G401 (cell line): ENCODE measurements at regions not wholly inside any gene's neighbourhood (a gene's known extent, or its start where the extent isn't known, plus 50 kb on each side); places are given as distances from the start of the nearest gene placed in this dataset.
"Not testable (repeated sequence)": the region's sequence is repeated elsewhere in the genome, so short reads cannot be mapped to it uniquely, and the experiment has no call there.

Experiments used
- DNase-seq: peaks from one replicate; pipeline ENCODE4 v3.0.0-alpha.2; 2015; ENCODE audit warnings: low spot score
- in situ Hi-C: cut with HindIII; loops from 2 replicates; pipeline ENCODE4 v1.10.0; 2016; ENCODE audit warnings: low sequenced_read_pairs, mixed read lengths

DNA sequence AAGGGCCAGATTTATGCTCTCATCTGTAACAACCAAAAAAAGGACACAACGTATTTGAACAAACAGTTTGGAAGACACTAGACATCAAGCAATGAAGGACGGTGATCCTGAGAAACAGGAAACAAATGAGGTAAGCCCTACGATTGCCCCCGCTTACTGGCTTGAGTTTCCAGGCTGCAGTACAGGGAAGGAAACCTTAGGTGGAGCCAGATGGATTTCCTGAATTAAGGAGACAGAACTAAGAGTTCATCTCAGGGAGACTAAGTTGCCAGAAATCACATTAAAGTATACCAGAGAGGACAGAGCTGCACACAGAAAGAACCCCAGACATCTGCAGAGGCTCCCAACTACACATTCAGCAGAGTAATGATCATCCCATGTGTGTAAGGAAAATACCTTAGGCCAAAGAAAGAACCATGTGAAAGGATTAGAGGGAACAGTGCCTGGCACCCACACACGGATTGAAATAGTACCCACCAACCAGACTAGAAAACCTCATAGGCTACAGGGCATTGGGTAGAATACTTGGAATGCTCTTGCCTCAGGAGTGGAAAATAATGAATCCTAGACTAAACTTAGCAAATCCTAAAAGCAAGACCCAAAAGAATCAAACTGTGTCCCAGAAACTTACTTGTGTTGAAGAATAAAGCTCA is 99.3 kb upstream of the NIPBL start:
- DNase-seq, result peak; percentile 19
- in situ Hi-C loops, result no loop called here

DNA sequence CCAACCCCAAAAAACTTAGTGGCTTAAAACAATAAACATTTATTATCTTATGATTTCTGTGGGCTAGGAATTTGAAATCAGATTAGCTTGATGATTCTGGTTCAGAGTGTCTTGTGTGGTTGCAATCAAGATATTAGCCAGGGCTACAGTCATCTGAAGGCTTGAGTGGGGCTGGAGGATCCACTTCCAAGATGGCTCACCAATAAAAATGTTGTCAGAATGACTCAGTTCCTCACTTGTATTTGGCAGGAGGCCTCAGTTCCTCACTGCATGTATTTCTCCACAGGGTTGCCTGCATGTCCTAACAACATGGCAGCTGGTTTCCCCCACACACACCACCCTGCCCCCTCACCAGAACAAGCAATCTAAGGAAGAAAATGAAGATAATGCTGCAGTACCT is 98.2 kb upstream of the NIPBL start:
- in situ Hi-C loops, result no loop called here
- DNase-seq, result no peak

DNA sequence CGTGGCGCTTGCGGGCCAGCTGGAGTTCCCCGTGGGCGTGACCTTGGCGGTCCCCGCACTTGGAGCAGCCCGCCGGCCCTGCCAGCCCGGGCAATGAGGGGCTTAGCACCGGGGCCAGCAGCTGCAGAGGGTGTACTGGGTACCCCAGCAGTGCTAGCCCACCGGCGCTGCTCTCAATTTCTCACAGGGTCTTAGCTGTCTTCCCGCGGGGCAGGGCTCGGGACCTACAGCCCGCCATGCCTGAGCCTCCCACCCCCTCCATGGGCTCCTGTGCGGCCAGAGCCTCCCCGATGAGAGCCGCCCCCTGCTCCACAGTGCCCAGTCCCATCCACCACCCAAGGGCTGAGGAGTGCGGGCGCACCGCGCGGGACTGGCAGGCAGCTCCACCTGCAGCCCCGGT is 94.0 kb upstream of the NIPBL start:
- in situ Hi-C loops, DNase-seq: not testable (repeated sequence)

DNA sequence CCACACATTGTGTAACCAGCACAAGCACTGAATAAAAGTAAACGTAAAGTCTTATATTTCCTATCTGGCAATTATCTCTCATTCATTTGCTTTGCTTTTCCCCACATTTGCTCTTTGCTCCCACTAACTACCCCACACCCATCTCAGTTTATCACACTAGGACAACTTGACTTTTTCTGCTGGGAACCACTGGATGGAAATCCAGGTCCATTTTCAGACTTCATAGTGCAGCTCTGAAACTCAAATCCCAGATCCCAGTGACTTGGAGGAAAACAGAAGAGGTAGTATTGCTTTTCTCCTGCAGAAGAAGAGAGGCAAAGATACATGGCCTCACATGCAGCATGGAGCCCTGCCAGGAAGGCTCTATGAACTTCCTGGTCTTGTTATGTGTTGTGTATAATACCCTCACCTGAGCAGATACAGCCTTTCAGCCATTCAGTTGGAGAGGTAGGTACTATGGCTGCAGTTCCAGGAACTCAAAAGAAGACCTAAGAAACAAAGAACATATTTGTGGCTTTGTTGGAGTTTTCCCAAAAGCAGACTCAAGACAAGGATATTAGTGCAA is 90.0 kb upstream of the NIPBL start:
- in situ Hi-C loops, result no loop called here
- no peak for DNase-seq

DNA sequence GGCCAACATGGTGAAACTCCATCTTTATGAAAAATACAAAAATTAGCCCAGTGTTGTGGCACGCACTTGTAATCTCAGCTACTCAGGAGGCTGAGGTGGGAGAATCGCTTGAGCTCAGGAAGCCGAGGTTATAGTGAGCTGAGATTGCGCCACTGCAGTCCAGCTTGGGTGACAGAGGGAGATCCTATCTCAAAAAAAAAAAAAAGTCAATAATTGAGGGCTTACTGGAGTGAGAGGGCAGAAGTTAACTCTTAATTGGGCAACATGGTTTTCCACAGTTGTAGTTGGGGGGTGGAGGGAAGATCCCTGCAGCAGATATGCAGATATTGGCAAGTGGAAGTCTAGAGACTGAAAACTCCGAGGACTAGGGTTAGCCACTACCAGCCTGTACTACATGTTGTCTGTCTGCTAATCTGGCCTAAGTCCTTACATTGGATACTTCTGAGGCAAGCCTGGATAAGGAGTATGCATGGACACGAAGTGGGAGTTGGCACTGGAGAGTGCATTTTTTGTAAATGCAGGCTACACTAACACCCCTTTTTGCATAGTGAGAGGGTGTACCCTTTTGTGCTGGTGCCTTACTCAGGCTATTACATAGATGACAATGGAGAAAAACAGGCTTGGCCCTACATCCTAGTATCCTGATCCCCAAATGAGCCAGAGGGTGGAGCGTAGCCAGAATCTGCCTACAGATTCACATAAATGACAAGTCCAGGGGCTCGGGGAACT is 89.0 kb upstream of the NIPBL start:
- no peak for DNase-seq
- in situ Hi-C loops, result no loop called here

DNA sequence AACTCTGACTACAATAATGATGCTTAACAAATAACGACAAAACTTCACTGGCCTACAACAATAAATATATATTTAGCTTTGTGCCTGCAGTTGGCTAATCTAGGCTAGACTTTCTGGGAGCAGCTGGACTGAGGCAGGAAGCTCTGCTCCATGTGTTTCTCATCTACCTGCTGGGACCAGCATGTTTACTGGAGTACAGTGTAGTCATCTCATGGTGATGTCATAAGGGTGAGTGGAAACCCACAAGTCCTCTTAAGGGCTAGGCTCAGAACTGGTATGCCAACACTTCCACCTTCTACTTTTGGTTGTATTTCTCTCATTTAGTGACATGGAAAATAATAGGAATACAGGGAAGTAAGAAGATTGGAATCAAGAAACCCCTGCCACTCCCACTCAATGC is 85.7 kb upstream of the NIPBL start:
- in situ Hi-C loops, result no loop called here
- DNase-seq, result no peak

DNA sequence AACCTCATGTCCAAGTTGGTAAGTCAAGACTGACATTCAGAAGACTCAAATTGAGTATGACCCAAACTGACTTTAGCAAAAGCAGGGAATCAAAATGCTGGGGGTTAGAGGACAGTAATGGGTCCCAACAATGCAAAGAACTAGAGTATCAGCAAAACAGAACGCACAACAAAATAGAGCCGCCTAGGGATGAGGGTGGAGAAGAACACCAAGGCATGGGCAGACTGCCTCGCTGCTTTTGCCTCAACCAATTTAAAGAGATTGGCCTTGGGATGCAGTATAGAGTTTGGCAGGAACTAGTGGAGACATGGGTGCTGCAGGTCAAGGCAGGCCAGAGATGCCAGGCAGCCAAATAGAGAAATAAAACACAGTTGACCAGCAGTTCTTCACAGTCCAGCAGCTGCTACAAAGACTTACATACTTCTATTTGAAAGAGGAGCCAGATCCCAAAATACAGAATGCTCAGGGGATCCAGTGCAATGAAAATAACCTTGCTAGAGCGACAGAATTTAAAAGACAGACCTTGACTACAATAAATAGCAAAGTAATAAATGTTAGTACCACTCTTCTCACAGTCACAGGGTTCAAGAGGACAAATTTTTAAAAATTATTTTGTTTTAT is 83.9 kb upstream of the NIPBL start:
- no peak for DNase-seq
- in situ Hi-C loops, result no loop called here

DNA sequence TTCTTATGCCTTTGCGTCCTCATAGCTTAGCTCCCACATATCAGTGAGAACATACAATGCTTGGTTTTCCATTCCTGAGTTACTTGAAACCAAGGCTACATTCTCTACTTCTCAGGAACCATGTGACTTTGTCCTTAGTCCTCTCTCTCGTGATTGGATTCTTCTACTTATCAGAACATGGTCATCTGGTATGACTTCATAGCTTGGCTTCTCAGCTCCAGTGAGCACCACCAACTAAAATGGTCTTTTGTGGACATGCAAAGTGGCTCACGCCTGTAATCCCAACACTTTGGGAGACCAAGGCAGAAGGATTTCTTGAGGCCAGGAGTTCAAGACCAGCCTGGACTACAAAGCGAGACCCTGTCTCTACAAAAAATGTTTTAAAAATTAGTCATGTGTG is 81.2 kb upstream of the NIPBL start:
- in situ Hi-C loops, result no loop called here
- DNase-seq, result no peak

DNA sequence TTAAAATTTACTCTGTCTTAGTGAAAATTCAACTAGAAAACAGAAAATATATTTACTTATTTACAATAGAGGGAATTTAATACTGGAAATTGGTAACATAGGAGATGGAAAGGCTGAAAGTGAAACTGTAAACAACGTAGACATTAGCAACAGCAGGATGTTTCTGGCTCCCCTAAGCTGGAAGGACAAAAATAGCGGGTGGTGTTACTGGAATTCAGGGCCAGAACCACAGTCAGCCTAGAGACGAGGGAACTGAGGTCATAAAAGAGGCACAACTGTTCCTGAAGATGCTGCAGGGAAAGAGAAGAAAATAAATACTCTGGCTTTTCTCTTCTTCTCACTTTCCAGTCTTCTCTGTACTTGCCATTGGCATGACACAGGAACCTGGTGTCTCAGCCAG is 80.4 kb upstream of the NIPBL start:
- in situ Hi-C loops, result no loop called here
- no peak for DNase-seq

DNA sequence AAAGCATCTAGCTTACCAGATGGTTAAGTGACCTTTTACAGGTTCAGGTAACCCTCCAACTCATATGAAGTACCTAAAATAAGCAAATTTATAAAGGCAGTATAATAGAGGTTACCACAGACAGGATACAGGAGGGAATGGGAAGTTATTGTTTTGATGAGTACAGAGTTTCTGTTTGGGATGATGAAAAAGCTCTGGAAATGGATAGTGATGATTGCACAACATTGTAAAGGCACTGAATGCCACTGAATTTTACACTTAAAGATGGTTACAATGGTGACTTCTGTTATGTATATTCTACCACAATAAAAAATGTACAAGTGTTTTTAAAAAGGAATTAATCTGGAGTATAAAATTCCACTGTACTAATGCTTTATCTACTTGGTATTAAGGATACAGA is 75.0 kb upstream of the NIPBL start:
- in situ Hi-C loops, result no loop called here
- no peak for DNase-seq

DNA sequence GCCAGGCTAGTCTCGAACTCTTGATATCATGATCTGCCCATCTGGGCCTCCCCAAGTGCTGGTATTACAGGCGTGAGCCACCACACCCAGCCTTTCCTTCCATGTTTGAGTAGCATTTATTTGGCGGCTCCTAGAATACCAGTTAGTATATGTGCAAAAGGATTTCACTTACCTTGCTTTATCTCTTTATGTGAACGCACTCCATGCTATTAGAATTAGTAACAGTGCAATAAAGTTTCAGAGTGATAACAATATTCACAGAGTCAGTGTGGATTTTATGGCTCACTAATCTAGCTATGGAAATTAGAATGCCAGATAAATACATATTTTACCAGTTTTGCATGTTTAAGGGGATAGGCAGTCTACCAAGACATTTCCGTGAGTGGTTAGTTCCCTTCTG is 74.4 kb upstream of the NIPBL start:
- no peak for DNase-seq
- in situ Hi-C loops, result no loop called here

DNA sequence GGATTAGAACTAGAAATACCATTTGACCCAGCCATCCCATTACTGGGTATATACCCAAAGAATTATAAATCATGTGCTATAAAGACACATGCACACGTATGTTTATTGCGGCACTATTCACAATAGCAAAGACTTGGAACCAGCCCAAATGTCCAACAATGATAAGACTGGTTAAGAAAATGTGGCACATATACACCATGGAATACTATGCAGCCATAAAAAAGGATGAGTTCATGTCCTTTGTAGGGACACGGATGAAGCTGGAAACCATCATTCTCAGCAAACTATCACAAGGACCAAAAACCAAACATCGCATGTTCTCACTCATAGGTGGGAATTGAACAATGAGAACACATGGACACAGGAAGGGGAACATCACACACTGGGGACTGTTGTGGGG is 63.3 kb upstream of the NIPBL start:
- DNase-seq, in situ Hi-C loops: not testable (repeated sequence)

DNA sequence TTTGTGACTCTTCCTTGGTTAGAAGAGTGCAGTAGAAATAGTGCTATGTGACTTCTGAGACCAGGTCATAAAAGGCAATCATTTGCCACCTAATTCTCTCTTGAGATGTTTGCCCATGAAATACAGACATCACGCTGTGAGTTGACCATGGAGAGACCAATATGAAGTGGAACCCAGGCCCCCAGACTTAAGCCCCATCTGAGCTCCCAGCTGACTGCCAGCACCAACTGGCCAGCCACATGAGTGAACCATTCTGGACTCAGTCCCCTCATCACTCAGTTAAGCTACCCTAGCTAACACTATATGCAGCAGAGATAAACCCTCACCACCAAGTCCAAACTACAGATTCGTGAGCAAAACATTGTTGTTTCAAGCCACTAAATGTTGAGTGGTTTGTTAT is 60.7 kb upstream of the NIPBL start:
- in situ Hi-C loops, result no loop called here
- DNase-seq, result no peak

DNA sequence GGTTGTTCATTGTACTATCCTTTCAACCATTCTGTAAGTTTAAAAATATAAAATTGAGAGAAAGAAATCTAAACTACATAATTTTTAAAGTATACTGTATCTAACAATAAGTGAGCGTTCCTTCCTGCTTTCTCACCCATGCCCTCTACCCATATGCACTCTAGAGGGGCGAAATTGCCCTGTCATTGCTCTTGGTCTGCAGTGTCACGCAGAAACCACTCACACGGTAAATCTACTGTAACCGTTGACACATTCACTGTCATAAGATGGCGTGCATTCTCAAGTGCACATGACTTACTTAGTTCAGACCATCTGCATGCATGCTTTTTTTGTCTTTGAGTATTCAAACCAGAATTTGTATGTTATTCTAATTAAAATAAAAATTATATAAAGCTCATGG is 55.7 kb upstream of the NIPBL start:
- in situ Hi-C loops, result no loop called here
- DNase-seq, result no peak

DNA sequence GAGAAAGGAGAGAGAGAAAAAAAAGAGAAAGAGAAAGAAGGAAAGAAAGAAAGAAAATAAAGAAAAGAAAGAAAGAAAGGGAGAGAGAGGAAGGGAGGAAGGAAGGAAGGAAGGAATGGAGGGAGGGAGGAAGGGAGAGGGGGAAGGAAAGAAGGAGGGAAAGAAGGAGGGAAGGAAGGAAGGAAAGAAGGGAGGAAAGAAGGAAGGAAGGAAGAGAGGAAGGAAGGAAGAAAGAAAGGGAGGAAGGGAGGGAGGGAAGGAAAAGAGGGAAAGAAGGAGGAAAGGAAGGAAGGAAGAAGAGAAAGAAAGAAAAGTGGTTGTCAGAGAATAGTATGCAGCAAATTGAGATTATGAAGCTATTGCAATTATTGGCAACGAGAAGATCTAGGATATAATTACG is 49.9 kb upstream of the NIPBL start:
- DNase-seq, result no peak
- in situ Hi-C loops, result no loop called here
